ENCODE measurements at regions not wholly inside any gene's neighbourhood (a gene's known extent, or its start where the extent isn't known, plus 50 kb on each side); places are given as distances from the start of the nearest gene placed in this dataset.

- no peak for DNase-seq (ENCODE audit: low spot score)
- H3K4me3 Mint-ChIP-seq (ENCODE audit: unreplicated experiment) = no peak overlapping the region
- no peaks in the 10 kb centered on the region for H3K27me3 Mint-ChIP-seq (ENCODE audit: unreplicated experiment)
- TF ChIP-seq CTCF (IDR thresholded peaks at IDR 0.05; ENCODE audit: unreplicated experiment) = no peak
- H3K4me1 Mint-ChIP-seq (ENCODE audit: unreplicated experiment) = no peaks in the 10 kb centered on the region
- no peaks in the 10 kb centered on the region for H3K36me3 Mint-ChIP-seq (ENCODE audit: low read depth, unreplicated experiment)
- H3K27ac Mint-ChIP-seq (ENCODE audit: unreplicated experiment) = no peak overlapping the region
- no peaks in the 10 kb centered on the region for H3K9me3 Mint-ChIP-seq (ENCODE audit: unreplicated experiment)
These were observed 519.2 kb downstream of the OTOL1 start for GRCh38 chr3:162015856-162016255.

GRCh38 chr3:162019817-162020216 is 523.2 kb downstream of the OTOL1 start:
- Mint-ChIP-seq H3K9me3 (ENCODE audit: unreplicated experiment) (no peaks in the 10 kb centered on the region), H3K4me3 (ENCODE audit: unreplicated experiment) (no peak overlapping the region), H3K4me1 (ENCODE audit: unreplicated experiment) (no peaks in the 10 kb centered on the region), H3K27ac (ENCODE audit: unreplicated experiment) (no peak overlapping the region), H3K27me3 (ENCODE audit: unreplicated experiment) (no peaks in the 10 kb centered on the region), H3K36me3 (ENCODE audit: low read depth, unreplicated experiment) (no peaks in the 10 kb centered on the region)
- no peak for DNase-seq (ENCODE audit: low spot score)
- TF ChIP-seq CTCF (IDR thresholded peaks at IDR 0.05; ENCODE audit: unreplicated experiment) = no peak

GRCh38 chr3:162021206-162021605 is 524.6 kb downstream of the OTOL1 start:
- Mint-ChIP-seq H3K4me1 (ENCODE audit: unreplicated experiment) (no peaks in the 10 kb centered on the region), H3K4me3 (ENCODE audit: unreplicated experiment) (no peak overlapping the region), H3K27me3 (ENCODE audit: unreplicated experiment) (no peaks in the 10 kb centered on the region), H3K9me3 (ENCODE audit: unreplicated experiment) (no peaks in the 10 kb centered on the region), H3K36me3 (ENCODE audit: low read depth, unreplicated experiment) (no peaks in the 10 kb centered on the region), H3K27ac (ENCODE audit: unreplicated experiment) (no peak overlapping the region)
- DNase-seq (ENCODE audit: low spot score) = no peak
- TF ChIP-seq CTCF (IDR thresholded peaks at IDR 0.05; ENCODE audit: unreplicated experiment) = no peak

GRCh38 chr3:162022911-162023310 is 526.3 kb downstream of the OTOL1 start:
- H3K4me1 Mint-ChIP-seq (ENCODE audit: unreplicated experiment) = no peaks in the 10 kb centered on the region
- no peaks in the 10 kb centered on the region for H3K9me3 Mint-ChIP-seq (ENCODE audit: unreplicated experiment)
- no peak overlapping the region for H3K4me3 Mint-ChIP-seq (ENCODE audit: unreplicated experiment)
- H3K27me3 Mint-ChIP-seq (ENCODE audit: unreplicated experiment) = no peaks in the 10 kb centered on the region
- TF ChIP-seq CTCF (IDR thresholded peaks at IDR 0.05; ENCODE audit: unreplicated experiment) = no peak
- H3K27ac Mint-ChIP-seq (ENCODE audit: unreplicated experiment) = no peak overlapping the region
- DNase-seq (ENCODE audit: low spot score) = no peak
- H3K36me3 Mint-ChIP-seq (ENCODE audit: low read depth, unreplicated experiment) = no peaks in the 10 kb centered on the region

- no peak for TF ChIP-seq CTCF (IDR thresholded peaks at IDR 0.05; ENCODE audit: unreplicated experiment)
- no peaks in the 10 kb centered on the region for H3K36me3 Mint-ChIP-seq (ENCODE audit: low read depth, unreplicated experiment)
- H3K4me1 Mint-ChIP-seq (ENCODE audit: unreplicated experiment) = no peaks in the 10 kb centered on the region
- H3K4me3 Mint-ChIP-seq (ENCODE audit: unreplicated experiment) = no peak overlapping the region
- no peaks in the 10 kb centered on the region for H3K27me3 Mint-ChIP-seq (ENCODE audit: unreplicated experiment)
- no peaks in the 10 kb centered on the region for H3K9me3 Mint-ChIP-seq (ENCODE audit: unreplicated experiment)
- DNase-seq (ENCODE audit: low spot score) = no peak
- H3K27ac Mint-ChIP-seq (ENCODE audit: unreplicated experiment) = no peak overlapping the region
These were observed 533.1 kb downstream of the OTOL1 start for GRCh38 chr3:162029736-162030135.
